Caco-2 (cell line): ENCODE measurements at regions not wholly inside any gene's neighbourhood (a gene's known extent, or its start where the extent isn't known, plus 50 kb on each side); places are given as distances from the start of the nearest gene placed in this dataset.

Experiments used
- BruUV-seq: library from RNA; stranded (reverse); fragments of 400-500 nt; replicated peaks from 2 replicates; lab custom pipeline; 2021; lab: Mats Ljungman, UMichigan
- CTCF ChIA-PET: fragments of 300-600 bp; sonication (Branson Sonifier 250); formaldehyde crosslinking; loops from one replicate; lab custom pipeline; 2022; ENCODE audit warnings: antibody characterized with exemption; lab: Charles Lee
- POLR2A ChIA-PET: fragments of 300-600 bp; sonication (Branson Sonifier 250); formaldehyde crosslinking; loops from one replicate; lab custom pipeline; 2022; ENCODE audit warnings: antibody characterized with exemption; lab: Charles Lee
- DNase-seq, 2 experiments: peaks; one replicate each; pipeline versions ENCODE4 v3.0.0 to v3.0.0-alpha.2; 2020 to 2022
- H3K27me3 ChIP-seq: replicated peaks from 2 replicates; pipeline ENCODE4 v1.6.0; 2011; ENCODE audit warnings: low read length; ENCODE audit not compliant: control insufficient read depth, insufficient read depth
- H3K36me3 ChIP-seq: 2 replicates; pipeline ENCODE4 v1.5.1; 2011; ENCODE audit warnings: low read length; ENCODE audit not compliant: control insufficient read depth, insufficient read depth
- H3K4me1 ChIP-seq: fragments of 250-450 bp; sonication (Bioruptor Pico); 2 replicates; pipeline ENCODE4 v1.5.1; 2020; ENCODE audit warnings: mild to moderate bottlenecking
- H3K4me3 ChIP-seq: 2 replicates; pipeline ENCODE4 v1.5.1; 2011; ENCODE audit warnings: low read depth, mild to moderate bottlenecking, control low read depth, low read length
- H3K9me3 ChIP-seq: fragments of 250-450 bp; sonication (Bioruptor Pico); 2 replicates; pipeline ENCODE4 v1.5.1; 2020; ENCODE audit warnings: mild to moderate bottlenecking, moderate library complexity
- H3K27ac Mint-ChIP-seq: one replicate; pipeline ENCODE4 v1.8.0; 2022; ENCODE audit warnings: mixed read lengths; ENCODE audit not compliant: unreplicated experiment
- H3K27me3 Mint-ChIP-seq: one replicate; pipeline ENCODE4 v1.8.0; 2022; ENCODE audit warnings: mixed read lengths; ENCODE audit not compliant: insufficient read depth, unreplicated experiment
- H3K36me3 Mint-ChIP-seq: one replicate; pipeline ENCODE4 v1.8.0; 2022; ENCODE audit warnings: mild to moderate bottlenecking, mixed read lengths; ENCODE audit not compliant: insufficient read depth, unreplicated experiment
- H3K4me1 Mint-ChIP-seq: one replicate; pipeline ENCODE4 v1.8.0; 2022; ENCODE audit warnings: low read depth, mixed read lengths; ENCODE audit not compliant: unreplicated experiment
- H3K4me3 Mint-ChIP-seq: one replicate; pipeline ENCODE4 v1.8.0; 2022; ENCODE audit warnings: mild to moderate bottlenecking, moderate library complexity, mixed read lengths; ENCODE audit not compliant: unreplicated experiment
- H3K9me3 Mint-ChIP-seq: one replicate; pipeline ENCODE4 v1.8.0; 2022; ENCODE audit warnings: mixed read lengths; ENCODE audit not compliant: unreplicated experiment
- intact Hi-C: fragments of 100-400 bp; cut with micrococcal nuclease; formaldehyde crosslinking; loops from one replicate; pipeline ENCODE4 v1.10.0; 2022; ENCODE audit not compliant: unreplicated experiment
- TF ChIP-seq, protein P1 (sequence below), 2 experiments: fragments of 200-600 bp in 1 of 2; IDR thresholded peaks; 1 replicate in 1 of 2; 2 replicates in 1 of 2; pipeline versions ENCODE4 v1.5.1 to v1.8.0; 2011 to 2022; ENCODE audit warnings: antibody characterized with exemption in 1 of 2, control low read depth in 1 of 2, inconsistent platforms in 1 of 2, low read depth in 1 of 2, low read length in 1 of 2, mild to moderate bottlenecking in 1 of 2, moderate library complexity in 1 of 2; ENCODE audit not compliant: insufficient read depth in 1 of 2, severe bottlenecking in 1 of 2, unreplicated experiment in 1 of 2

DNA sequence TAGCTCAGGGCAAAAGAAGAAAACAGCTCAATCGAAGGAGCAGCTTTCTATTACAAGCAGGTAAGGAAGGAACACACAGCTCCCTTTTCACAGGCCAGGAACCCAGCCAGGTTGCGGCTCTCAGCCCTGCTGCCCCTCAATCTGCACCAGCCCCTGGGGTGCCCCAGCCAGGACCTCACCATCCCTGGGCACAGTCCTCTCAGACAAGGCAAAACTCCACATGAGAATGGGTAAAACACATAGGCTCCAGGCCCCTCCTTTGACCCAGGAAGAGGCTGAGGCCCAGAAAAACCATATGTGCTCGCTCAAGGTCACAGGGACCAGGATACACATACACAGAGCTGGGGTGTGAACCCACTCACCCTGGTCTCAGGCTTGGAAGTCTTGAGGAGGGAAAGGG lies 178.7 kb upstream of the TLE3 start:
- Histone ChIP-seq H3K36me3 (no peaks in the 10 kb centered on the region), H3K4me3 (no peak overlapping the region), H3K4me1 (peaks cover 15% of the 10 kb centered on the region), H3K27me3 (no peaks in the 10 kb centered on the region), H3K9me3 (no peaks in the 10 kb centered on the region)
- TF ChIP-seq, protein P1, sequence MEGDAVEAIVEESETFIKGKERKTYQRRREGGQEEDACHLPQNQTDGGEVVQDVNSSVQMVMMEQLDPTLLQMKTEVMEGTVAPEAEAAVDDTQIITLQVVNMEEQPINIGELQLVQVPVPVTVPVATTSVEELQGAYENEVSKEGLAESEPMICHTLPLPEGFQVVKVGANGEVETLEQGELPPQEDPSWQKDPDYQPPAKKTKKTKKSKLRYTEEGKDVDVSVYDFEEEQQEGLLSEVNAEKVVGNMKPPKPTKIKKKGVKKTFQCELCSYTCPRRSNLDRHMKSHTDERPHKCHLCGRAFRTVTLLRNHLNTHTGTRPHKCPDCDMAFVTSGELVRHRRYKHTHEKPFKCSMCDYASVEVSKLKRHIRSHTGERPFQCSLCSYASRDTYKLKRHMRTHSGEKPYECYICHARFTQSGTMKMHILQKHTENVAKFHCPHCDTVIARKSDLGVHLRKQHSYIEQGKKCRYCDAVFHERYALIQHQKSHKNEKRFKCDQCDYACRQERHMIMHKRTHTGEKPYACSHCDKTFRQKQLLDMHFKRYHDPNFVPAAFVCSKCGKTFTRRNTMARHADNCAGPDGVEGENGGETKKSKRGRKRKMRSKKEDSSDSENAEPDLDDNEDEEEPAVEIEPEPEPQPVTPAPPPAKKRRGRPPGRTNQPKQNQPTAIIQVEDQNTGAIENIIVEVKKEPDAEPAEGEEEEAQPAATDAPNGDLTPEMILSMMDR (IDR thresholded peaks at IDR 0.05; ENCODE audit: insufficient read depth in 1 of 2, low read depth in 1 of 2, low read length in 1 of 2, severe bottlenecking in 1 of 2, unreplicated experiment in 1 of 2): no peak
- Mint-ChIP-seq H3K4me3 (no peak overlapping the region), H3K9me3 (no peaks in the 10 kb centered on the region), H3K27ac (no peak overlapping the region), H3K36me3 (no peaks in the 10 kb centered on the region), H3K4me1 (peaks cover 7% of the 10 kb centered on the region), H3K27me3 (no peaks in the 10 kb centered on the region)
- ChIA-PET POLR2A (no interaction called here), CTCF (interaction anchor here (0.6 to 0.7 kb wide), 2 partner anchors 45 to 117 kb away, joined by 7 read pairs; no protein-coding TSS in a partner anchor)
- no peak for DNase-seq
- intact Hi-C loops: no loop called here
- no TSS peak for BruUV-seq

DNA sequence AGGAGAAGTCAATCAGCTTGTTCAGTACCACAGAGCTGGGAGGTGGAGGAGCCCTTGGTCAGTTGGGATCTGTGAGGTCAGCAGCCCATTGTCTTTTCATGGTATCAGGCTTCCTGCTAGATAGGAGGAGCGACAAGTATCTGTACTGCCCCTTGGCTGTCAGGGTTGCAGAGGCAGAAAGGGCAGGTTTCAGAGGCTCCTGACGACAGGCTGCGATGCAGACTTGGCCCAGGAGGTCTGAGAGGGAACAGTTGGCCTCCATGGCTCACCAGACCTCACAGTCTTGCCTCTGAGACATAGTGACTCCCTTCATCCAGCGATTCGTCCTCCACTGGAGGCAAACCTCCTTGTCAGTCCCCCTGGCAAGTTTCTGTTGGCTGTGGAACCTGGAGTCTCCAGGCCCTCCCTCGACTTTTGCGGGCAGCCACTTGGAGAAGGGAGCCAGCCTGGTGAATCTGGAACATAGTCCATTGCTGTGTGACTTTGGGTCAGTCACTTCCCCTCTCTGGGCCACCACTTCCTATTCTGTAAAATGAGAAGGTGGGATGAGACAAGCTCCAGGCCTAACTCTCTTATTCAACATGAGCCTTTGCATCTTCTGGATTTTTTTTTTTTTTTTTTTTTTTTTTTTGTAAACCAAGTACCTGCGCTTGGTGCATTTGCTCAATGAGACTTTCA lies 177.9 kb upstream of the TLE3 start:
- Mint-ChIP-seq H3K27ac (no peak overlapping the region), H3K36me3 (no peaks in the 10 kb centered on the region), H3K4me1 (peaks cover 7% of the 10 kb centered on the region), H3K27me3 (no peaks in the 10 kb centered on the region), H3K4me3 (no peak overlapping the region), H3K9me3 (no peaks in the 10 kb centered on the region)
- DNase-seq: no peak
- no peaks in the 10 kb centered on the region for H3K36me3 ChIP-seq
- H3K4me3 ChIP-seq: no peak overlapping the region
- POLR2A ChIA-PET: interaction anchor here (0.6 kb wide), 1 partner anchor 135 kb away, joined by 4 read pairs; no protein-coding TSS in a partner anchor
- H3K4me1 ChIP-seq: peaks cover 21% of the 10 kb centered on the region
- intact Hi-C loops: no loop called here
- no peaks in the 10 kb centered on the region for H3K9me3 ChIP-seq
- H3K27me3 ChIP-seq: no peaks in the 10 kb centered on the region
- BruUV-seq: no TSS peak
- TF ChIP-seq, protein P1 (IDR thresholded peaks at IDR 0.05; ENCODE audit: insufficient read depth in 1 of 2, low read depth in 1 of 2, low read length in 1 of 2, severe bottlenecking in 1 of 2, unreplicated experiment in 1 of 2): no peak
- CTCF ChIA-PET: interaction anchor here (0.6 to 0.7 kb wide), 2 partner anchors 46 to 116 kb away, joined by 7 read pairs; no protein-coding TSS in a partner anchor

DNA sequence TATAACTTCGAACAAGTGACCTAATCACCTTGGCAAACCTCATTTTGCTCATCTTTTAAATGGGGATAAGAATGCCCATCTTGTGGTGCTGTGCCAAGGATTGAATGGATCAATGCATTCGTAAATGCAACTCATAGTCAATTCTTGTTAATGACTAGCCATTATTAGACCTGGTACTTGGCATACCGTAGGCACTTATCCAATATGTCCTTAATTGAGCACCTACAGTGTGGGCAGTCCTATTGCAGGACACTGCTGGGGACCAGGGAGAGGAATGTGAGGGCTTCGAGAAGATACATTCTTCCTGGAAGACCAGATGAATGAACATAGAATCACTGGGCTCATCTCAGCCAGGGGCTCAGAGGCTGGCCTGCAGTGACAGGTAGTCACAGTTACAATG lies 177.2 kb upstream of the TLE3 start:
- ChIA-PET POLR2A (interaction anchor here (0.6 kb wide), 2 partner anchors 135 to 230 kb away, joined by 4 to 8 read pairs; no protein-coding TSS in a partner anchor), CTCF (no interaction called here)
- Histone ChIP-seq H3K9me3 (no peaks in the 10 kb centered on the region), H3K27me3 (no peaks in the 10 kb centered on the region), H3K36me3 (no peaks in the 10 kb centered on the region), H3K4me3 (no peak overlapping the region), H3K4me1 (peaks cover 21% of the 10 kb centered on the region)
- peaks cover 9% of the 10 kb centered on the region for H3K4me1 Mint-ChIP-seq
- no peaks in the 10 kb centered on the region for H3K9me3 Mint-ChIP-seq
- no peak overlapping the region for H3K27ac Mint-ChIP-seq
- intact Hi-C loops: no loop called here
- BruUV-seq: no TSS peak
- H3K27me3 Mint-ChIP-seq: no peaks in the 10 kb centered on the region
- H3K4me3 Mint-ChIP-seq: no peak overlapping the region
- TF ChIP-seq, protein P1 (IDR thresholded peaks at IDR 0.05; ENCODE audit: insufficient read depth in 1 of 2, low read depth in 1 of 2, low read length in 1 of 2, severe bottlenecking in 1 of 2, unreplicated experiment in 1 of 2): no peak
- no peak for DNase-seq
- H3K36me3 Mint-ChIP-seq: no peaks in the 10 kb centered on the region
